Caco-2 (cell line): ENCODE measurements at regions not wholly inside any gene's neighbourhood (a gene's known extent, or its start where the extent isn't known, plus 50 kb on each side); places are given as distances from the start of the nearest gene placed in this dataset.

Experiments used
- BruUV-seq: library from RNA; stranded (reverse); fragments of 400-500 nt; replicated peaks from 2 replicates; lab custom pipeline; 2021; lab: Mats Ljungman, UMichigan
- CTCF ChIA-PET: fragments of 300-600 bp; sonication (Branson Sonifier 250); formaldehyde crosslinking; loops from one replicate; lab custom pipeline; 2022; ENCODE audit warnings: antibody characterized with exemption; lab: Charles Lee
- POLR2A ChIA-PET: fragments of 300-600 bp; sonication (Branson Sonifier 250); formaldehyde crosslinking; loops from one replicate; lab custom pipeline; 2022; ENCODE audit warnings: antibody characterized with exemption; lab: Charles Lee
- DNase-seq, 2 experiments: peaks; one replicate each; pipeline versions ENCODE4 v3.0.0 to v3.0.0-alpha.2; 2020 to 2022
- H3K27me3 ChIP-seq: replicated peaks from 2 replicates; pipeline ENCODE4 v1.6.0; 2011; ENCODE audit warnings: low read length; ENCODE audit not compliant: control insufficient read depth, insufficient read depth
- H3K36me3 ChIP-seq: 2 replicates; pipeline ENCODE4 v1.5.1; 2011; ENCODE audit warnings: low read length; ENCODE audit not compliant: control insufficient read depth, insufficient read depth
- H3K4me1 ChIP-seq: fragments of 250-450 bp; sonication (Bioruptor Pico); 2 replicates; pipeline ENCODE4 v1.5.1; 2020; ENCODE audit warnings: mild to moderate bottlenecking
- H3K4me3 ChIP-seq: 2 replicates; pipeline ENCODE4 v1.5.1; 2011; ENCODE audit warnings: low read depth, mild to moderate bottlenecking, control low read depth, low read length
- H3K9me3 ChIP-seq: fragments of 250-450 bp; sonication (Bioruptor Pico); 2 replicates; pipeline ENCODE4 v1.5.1; 2020; ENCODE audit warnings: mild to moderate bottlenecking, moderate library complexity
- H3K27ac Mint-ChIP-seq: one replicate; pipeline ENCODE4 v1.8.0; 2022; ENCODE audit warnings: mixed read lengths; ENCODE audit not compliant: unreplicated experiment
- H3K27me3 Mint-ChIP-seq: one replicate; pipeline ENCODE4 v1.8.0; 2022; ENCODE audit warnings: mixed read lengths; ENCODE audit not compliant: insufficient read depth, unreplicated experiment
- H3K36me3 Mint-ChIP-seq: one replicate; pipeline ENCODE4 v1.8.0; 2022; ENCODE audit warnings: mild to moderate bottlenecking, mixed read lengths; ENCODE audit not compliant: insufficient read depth, unreplicated experiment
- H3K4me1 Mint-ChIP-seq: one replicate; pipeline ENCODE4 v1.8.0; 2022; ENCODE audit warnings: low read depth, mixed read lengths; ENCODE audit not compliant: unreplicated experiment
- H3K4me3 Mint-ChIP-seq: one replicate; pipeline ENCODE4 v1.8.0; 2022; ENCODE audit warnings: mild to moderate bottlenecking, moderate library complexity, mixed read lengths; ENCODE audit not compliant: unreplicated experiment
- H3K9me3 Mint-ChIP-seq: one replicate; pipeline ENCODE4 v1.8.0; 2022; ENCODE audit warnings: mixed read lengths; ENCODE audit not compliant: unreplicated experiment
- intact Hi-C: fragments of 100-400 bp; cut with micrococcal nuclease; formaldehyde crosslinking; loops from one replicate; pipeline ENCODE4 v1.10.0; 2022; ENCODE audit not compliant: unreplicated experiment
- TF ChIP-seq, protein P1 (sequence below), 2 experiments: fragments of 200-600 bp in 1 of 2; IDR thresholded peaks; 1 replicate in 1 of 2; 2 replicates in 1 of 2; pipeline versions ENCODE4 v1.5.1 to v1.8.0; 2011 to 2022; ENCODE audit warnings: antibody characterized with exemption in 1 of 2, control low read depth in 1 of 2, inconsistent platforms in 1 of 2, low read depth in 1 of 2, low read length in 1 of 2, mild to moderate bottlenecking in 1 of 2, moderate library complexity in 1 of 2; ENCODE audit not compliant: insufficient read depth in 1 of 2, severe bottlenecking in 1 of 2, unreplicated experiment in 1 of 2

DNA sequence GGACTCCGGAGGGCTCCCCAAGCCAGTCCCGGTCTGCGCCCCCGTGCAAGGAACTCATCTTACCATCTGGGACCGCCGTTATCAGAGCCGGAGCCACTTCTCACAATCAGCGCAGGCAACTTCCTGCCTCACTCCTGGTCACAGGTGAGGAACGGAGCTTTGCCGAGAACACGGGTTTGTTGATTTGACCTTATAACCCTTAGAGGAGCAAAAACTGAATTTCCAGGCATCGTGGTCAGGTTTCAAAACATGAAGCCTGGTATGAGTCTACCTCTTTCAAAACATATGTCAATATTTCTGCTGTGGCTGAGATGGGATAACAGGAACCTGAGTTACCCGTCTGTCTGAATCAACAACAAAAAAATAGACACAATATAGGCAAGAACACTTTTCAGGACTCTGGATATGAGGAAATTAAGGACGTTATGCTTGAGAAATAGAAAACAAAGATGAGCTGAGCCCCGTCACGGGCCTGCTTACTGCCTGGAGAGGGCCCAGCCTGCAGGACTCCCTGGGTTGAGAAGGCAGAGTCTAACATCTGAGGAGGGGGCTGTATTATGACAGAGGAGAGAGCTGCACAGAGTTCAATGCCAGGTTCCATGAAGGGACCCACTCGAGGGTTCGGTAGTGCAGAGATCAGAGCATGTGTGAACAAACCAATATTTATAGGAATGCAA lies 148.7 kb downstream of the NDUFA10 start:
- intact Hi-C loops = no loop called here
- Mint-ChIP-seq H3K27me3 (peaks cover 19% of the 10 kb centered on the region), H3K4me1 (no peaks in the 10 kb centered on the region), H3K36me3 (no peaks in the 10 kb centered on the region), H3K9me3 (no peaks in the 10 kb centered on the region), H3K27ac (no peak overlapping the region), H3K4me3 (no peak overlapping the region)
- ChIA-PET POLR2A (no interaction called here), CTCF (no interaction called here)
- no peaks in the 10 kb centered on the region for H3K36me3 ChIP-seq
- no peak for DNase-seq
- TF ChIP-seq, protein P1, sequence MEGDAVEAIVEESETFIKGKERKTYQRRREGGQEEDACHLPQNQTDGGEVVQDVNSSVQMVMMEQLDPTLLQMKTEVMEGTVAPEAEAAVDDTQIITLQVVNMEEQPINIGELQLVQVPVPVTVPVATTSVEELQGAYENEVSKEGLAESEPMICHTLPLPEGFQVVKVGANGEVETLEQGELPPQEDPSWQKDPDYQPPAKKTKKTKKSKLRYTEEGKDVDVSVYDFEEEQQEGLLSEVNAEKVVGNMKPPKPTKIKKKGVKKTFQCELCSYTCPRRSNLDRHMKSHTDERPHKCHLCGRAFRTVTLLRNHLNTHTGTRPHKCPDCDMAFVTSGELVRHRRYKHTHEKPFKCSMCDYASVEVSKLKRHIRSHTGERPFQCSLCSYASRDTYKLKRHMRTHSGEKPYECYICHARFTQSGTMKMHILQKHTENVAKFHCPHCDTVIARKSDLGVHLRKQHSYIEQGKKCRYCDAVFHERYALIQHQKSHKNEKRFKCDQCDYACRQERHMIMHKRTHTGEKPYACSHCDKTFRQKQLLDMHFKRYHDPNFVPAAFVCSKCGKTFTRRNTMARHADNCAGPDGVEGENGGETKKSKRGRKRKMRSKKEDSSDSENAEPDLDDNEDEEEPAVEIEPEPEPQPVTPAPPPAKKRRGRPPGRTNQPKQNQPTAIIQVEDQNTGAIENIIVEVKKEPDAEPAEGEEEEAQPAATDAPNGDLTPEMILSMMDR (IDR thresholded peaks at IDR 0.05; ENCODE audit: insufficient read depth in 1 of 2, low read depth in 1 of 2, low read length in 1 of 2, severe bottlenecking in 1 of 2, unreplicated experiment in 1 of 2) = no peak
- H3K27me3 ChIP-seq = no peaks in the 10 kb centered on the region
- no peaks in the 10 kb centered on the region for H3K4me1 ChIP-seq
- no peak overlapping the region for H3K4me3 ChIP-seq
- no peaks in the 10 kb centered on the region for H3K9me3 ChIP-seq
- BruUV-seq = no TSS peak

DNA sequence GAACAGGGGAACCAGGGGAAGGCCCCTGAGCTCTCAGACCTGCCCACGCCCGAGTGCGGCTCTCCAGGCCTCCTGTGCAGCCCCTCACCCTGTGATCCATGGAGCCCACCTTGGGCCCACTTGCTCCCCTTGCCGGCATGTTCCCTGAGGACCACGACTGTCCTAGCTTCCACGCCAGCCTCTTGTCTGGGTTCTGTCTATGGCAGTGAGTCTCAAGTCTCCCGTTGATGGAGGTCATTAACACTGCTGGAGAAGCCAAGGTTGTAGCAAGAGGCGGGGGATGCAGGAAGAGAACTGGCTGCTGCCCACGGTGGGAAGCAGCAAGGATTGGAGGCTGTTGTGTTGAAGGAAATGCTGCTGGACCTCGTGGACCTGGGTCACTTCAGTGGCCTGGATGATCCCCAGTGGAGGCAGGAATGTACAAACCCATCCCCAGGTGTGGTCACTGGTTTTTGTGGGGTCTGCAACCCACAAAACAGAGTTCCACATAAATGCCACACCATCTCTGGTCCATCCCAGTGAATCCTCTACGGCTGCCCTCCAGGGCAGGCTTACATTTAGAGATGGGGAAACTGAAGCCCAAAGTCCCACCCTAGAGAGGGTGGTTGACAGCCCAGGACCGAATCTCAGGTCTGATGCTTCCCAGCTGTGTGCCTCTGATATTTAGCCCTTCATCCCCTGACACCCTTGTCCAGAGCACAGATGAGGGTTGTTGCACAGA lies 150.3 kb downstream of the NDUFA10 start:
- ChIA-PET POLR2A (no interaction called here), CTCF (no interaction called here)
- no peaks in the 10 kb centered on the region for H3K27me3 ChIP-seq
- peaks cover 21% of the 10 kb centered on the region for H3K27me3 Mint-ChIP-seq
- H3K36me3 ChIP-seq = no peaks in the 10 kb centered on the region
- no peaks in the 10 kb centered on the region for H3K36me3 Mint-ChIP-seq
- no peak overlapping the region for H3K4me3 Mint-ChIP-seq
- H3K4me1 Mint-ChIP-seq = no peaks in the 10 kb centered on the region
- no peak overlapping the region for H3K4me3 ChIP-seq
- no peaks in the 10 kb centered on the region for H3K9me3 Mint-ChIP-seq
- TF ChIP-seq, protein P1 (IDR thresholded peaks at IDR 0.05; ENCODE audit: insufficient read depth in 1 of 2, low read depth in 1 of 2, low read length in 1 of 2, severe bottlenecking in 1 of 2, unreplicated experiment in 1 of 2) = no peak
- H3K9me3 ChIP-seq = no peaks in the 10 kb centered on the region
- intact Hi-C loops = no loop called here
- no peak for DNase-seq
- H3K4me1 ChIP-seq = no peaks in the 10 kb centered on the region
- BruUV-seq = no TSS peak
- H3K27ac Mint-ChIP-seq = no peak overlapping the region

DNA sequence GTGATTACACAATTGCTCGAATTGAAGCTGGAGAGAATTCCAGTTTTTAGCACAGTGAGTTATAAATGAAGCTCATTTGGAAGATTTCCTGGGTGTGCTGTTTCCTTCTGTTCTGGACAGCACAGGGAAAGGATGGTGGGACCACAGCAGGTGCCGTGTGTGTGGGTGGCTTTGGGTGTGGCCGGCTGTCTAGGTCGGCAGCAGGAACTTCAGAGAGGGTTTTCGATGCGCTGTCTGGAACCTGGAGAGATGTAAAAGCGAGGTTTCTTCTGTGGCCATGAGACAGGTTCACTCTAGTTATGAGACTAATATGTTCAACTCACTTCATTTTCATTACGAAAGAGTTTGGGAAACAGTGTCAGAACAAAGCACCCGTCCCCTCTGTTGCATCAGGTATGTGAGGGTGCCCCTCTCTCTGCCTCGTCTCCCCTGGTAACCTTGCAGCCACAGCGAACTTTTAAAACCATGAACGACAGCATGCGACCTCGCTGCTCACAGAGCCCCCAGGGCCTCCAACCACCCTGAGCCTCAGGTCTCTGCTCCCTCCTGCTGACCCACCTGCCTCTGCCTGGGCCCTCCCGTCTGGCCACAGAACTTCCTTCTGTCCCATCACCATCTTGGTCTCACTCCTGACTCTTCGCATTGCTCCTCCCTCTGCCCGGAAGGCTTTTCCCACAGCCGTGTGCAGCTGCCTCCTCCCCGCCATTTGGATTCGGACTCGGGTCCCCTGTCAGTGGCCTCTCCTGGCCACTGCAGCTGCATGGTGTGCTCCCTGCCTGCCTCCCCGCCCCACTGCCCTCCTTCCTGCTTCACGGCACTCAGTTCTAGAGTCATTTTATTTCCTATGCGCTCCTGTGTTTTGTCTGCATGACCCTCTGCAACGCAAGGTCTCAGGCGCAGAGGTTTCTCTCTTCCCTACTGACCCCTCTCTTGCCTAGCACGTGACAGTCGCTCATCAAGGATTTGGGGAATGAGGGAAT lies 151.2 kb downstream of the NDUFA10 start:
- Histone ChIP-seq H3K9me3 (no peaks in the 10 kb centered on the region), H3K4me3 (no peak overlapping the region), H3K4me1 (no peaks in the 10 kb centered on the region), H3K36me3 (no peaks in the 10 kb centered on the region), H3K27me3 (no peaks in the 10 kb centered on the region)
- BruUV-seq = no TSS peak
- CTCF ChIA-PET = no interaction called here
- TF ChIP-seq, protein P1 (IDR thresholded peaks at IDR 0.05; ENCODE audit: insufficient read depth in 1 of 2, low read depth in 1 of 2, low read length in 1 of 2, severe bottlenecking in 1 of 2, unreplicated experiment in 1 of 2) = no peak
- Mint-ChIP-seq H3K4me1 (no peaks in the 10 kb centered on the region), H3K27me3 (peaks cover 21% of the 10 kb centered on the region), H3K27ac (no peak overlapping the region), H3K36me3 (no peaks in the 10 kb centered on the region), H3K9me3 (no peaks in the 10 kb centered on the region), H3K4me3 (no peak overlapping the region)
- POLR2A ChIA-PET = no interaction called here
- no peak for DNase-seq
- intact Hi-C loops = no loop called here
